Transverse colon (tissue), 4 donors: ENCODE measurements at regions not wholly inside any gene's neighbourhood (a gene's known extent, or its start where the extent isn't known, plus 50 kb on each side); places are given as distances from the start of the nearest gene placed in this dataset.

Source experiments
- DNase-seq: peaks from one replicate; pipeline ENCODE4 v3.0.0-alpha.2; 2019
- H3K27ac ChIP-seq, 4 donors: fragments of 200-600 bp; sonication (generic); 2 replicates each; pipeline ENCODE4 v1.5.1; 2016 to 2018; ENCODE audit warnings: inconsistent platforms in 4 of 4
- H3K27me3 ChIP-seq: fragments of 200-600 bp; sonication (generic); 2 replicates; pipeline ENCODE4 v1.5.1; 2017; ENCODE audit warnings: inconsistent platforms
- H3K36me3 ChIP-seq, 4 donors: fragments of 200-600 bp; sonication (generic); 2 replicates each; pipeline ENCODE4 v1.5.1; 2017 to 2019; ENCODE audit warnings: inconsistent platforms in 4 of 4
- H3K4me1 ChIP-seq, 4 donors: fragments of 200-600 bp; sonication (generic); 2 replicates each; pipeline ENCODE4 v1.5.1; 2017 to 2020; ENCODE audit warnings: inconsistent platforms in 4 of 4
- H3K4me3 ChIP-seq, 4 donors: fragments of 200-600 bp; sonication (generic); 1 replicate in 1 of 4; 2 replicates in 3 of 4; pipeline versions ENCODE4 v1.5.1 to v1.6.1; 2017 to 2019; ENCODE audit warnings: inconsistent platforms in 4 of 4
- H3K9me3 ChIP-seq, 2 donors: fragments of 200-600 bp; sonication (generic); 2 replicates each; pipeline ENCODE4 v1.5.1; 2017 to 2019; ENCODE audit warnings: inconsistent platforms in 2 of 2
- EP300 ChIP-seq: sonication (generic); formaldehyde crosslinking; IDR thresholded peaks from one replicate; pipeline ENCODE4 v1.6.1; 2017; ENCODE audit warnings: antibody characterized with exemption, low read depth
- POLR2A ChIP-seq: fragments of 450-650 bp; IDR thresholded peaks from one replicate; pipeline ENCODE4 v1.6.1; 2016; ENCODE audit warnings: antibody characterized with exemption, mild to moderate bottlenecking, moderate library complexity
- POLR2AphosphoS5 ChIP-seq, 3 donors: sonication (generic); formaldehyde crosslinking; IDR thresholded peaks; one replicate each; pipeline ENCODE4 v1.6.1; 2016; ENCODE audit warnings: antibody characterized with exemption in 3 of 3
- WGBS, 2 donors: methylation state at CpG; one replicate each; pipeline ENCODE4 v1.1.5; 2018; ENCODE audit warnings: low coverage in 1 of 2; 5-methylcytosine and 5-hydroxymethylcytosine counted together
- in situ Hi-C, 4 donors: fragments of 200-750 bp; cut with MboI; loops; one replicate each; pipeline versions ENCODE4 v1.15.0 to v1.15.1; 2017; ENCODE audit warnings: low sequenced_read_pairs in 3 of 4, low pct_ligation_motif_present in 1 of 4, low pct_unique_long_range_greater_than_20kb in 1 of 4
- intact Hi-C: fragments of 100-400 bp; cut with DNase I; formaldehyde crosslinking; loops from one replicate; pipeline ENCODE4 v1.15.1; 2023; ENCODE audit warnings: low total_unique reads
- TF ChIP-seq, protein P1 (sequence below), 5 experiments: fragments of 200-600 bp in 3 of 5; fragments of 450-650 bp in 2 of 5; sonication (generic) in 3 of 5; IDR thresholded peaks; 1 replicate in 2 of 5; 2 replicates in 3 of 5; pipeline ENCODE4 v1.5.1; 2016 to 2017; ENCODE audit warnings: antibody characterized with exemption in 5 of 5, inconsistent platforms in 3 of 5, mild to moderate bottlenecking in 2 of 5, moderate library complexity in 1 of 5

DNA sequence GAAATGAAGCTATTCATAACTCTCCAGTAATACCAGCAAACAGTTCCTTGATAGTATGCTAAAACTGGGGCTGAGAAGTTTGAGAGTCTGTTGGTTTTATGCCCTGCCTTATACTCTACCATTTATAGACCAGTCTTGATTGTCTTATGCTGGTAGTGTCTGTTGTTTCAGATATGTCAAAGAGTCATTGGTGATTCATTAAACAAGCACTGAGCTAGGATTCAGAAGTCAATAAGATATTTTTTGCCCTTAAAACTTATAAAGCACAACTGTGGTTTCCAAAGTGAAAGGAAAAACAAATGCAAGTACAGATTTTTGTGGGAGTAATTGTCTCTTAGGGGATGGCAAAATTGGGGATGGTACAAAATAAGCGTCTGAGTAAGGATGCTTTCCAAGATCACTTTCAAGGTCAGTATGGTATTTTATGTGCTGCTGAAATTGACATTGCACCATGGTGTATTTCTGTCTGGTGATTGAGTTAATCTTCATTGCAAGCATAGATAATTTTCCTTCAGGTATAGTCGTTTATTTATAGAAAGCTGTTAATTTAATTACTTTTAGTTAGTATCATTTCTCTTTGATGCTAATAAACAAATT is 289.5 kb upstream of the E2F7 start:
- WGBS, 2 donors, result 74 to 77% methylated on average over 2 of the region's 2 CpGs
- intact Hi-C loops, result no loop called here

DNA sequence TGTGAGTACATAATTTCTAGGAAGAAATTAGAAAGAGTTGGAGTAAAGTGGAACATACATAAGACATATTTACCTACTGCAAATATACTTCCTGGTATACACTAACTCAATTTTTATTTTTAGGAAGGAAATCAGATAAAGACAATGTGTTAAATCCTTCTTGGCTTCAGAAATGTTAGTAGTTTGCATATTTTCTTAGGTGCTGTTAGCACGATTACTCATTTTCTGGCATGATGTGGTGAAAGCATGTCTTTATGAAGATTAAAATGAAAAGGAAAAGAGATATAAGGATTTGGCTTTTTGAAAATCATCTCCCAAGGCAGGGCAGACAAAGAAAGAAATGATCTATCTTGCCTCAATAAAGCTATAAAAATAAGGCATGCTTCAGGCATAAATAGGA is 287.6 kb upstream of the E2F7 start:
- DNase-seq, result no peak
- 64 to 70% methylated on average over 1 of the region's 1 CpG for WGBS, 2 donors
- no peaks in the 10 kb centered on the region for H3K27me3 ChIP-seq
- H3K27ac ChIP-seq, result no peak overlapping the region
- no peak overlapping the region for H3K4me3 ChIP-seq
- TF ChIP-seq EP300 (no peak), POLR2AphosphoS5 (IDR thresholded peaks at IDR 0.05) (no peak), POLR2A (no peak)
- TF ChIP-seq, protein P1, sequence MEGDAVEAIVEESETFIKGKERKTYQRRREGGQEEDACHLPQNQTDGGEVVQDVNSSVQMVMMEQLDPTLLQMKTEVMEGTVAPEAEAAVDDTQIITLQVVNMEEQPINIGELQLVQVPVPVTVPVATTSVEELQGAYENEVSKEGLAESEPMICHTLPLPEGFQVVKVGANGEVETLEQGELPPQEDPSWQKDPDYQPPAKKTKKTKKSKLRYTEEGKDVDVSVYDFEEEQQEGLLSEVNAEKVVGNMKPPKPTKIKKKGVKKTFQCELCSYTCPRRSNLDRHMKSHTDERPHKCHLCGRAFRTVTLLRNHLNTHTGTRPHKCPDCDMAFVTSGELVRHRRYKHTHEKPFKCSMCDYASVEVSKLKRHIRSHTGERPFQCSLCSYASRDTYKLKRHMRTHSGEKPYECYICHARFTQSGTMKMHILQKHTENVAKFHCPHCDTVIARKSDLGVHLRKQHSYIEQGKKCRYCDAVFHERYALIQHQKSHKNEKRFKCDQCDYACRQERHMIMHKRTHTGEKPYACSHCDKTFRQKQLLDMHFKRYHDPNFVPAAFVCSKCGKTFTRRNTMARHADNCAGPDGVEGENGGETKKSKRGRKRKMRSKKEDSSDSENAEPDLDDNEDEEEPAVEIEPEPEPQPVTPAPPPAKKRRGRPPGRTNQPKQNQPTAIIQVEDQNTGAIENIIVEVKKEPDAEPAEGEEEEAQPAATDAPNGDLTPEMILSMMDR (IDR thresholded peaks at IDR 0.05), result no peak
- H3K4me1 ChIP-seq, result no peaks in the 10 kb centered on the region
- in situ Hi-C loops (no loop called here), intact Hi-C loops (no loop called here)
- H3K36me3 ChIP-seq, result no peaks in the 10 kb centered on the region
- no peaks in the 10 kb centered on the region for H3K9me3 ChIP-seq

More for the DNA sequence above, 289.5 kb upstream of the E2F7 start:
- H3K9me3 ChIP-seq, result no peaks in the 10 kb centered on the region
- no peak overlapping the region for H3K4me3 ChIP-seq
- no peaks in the 10 kb centered on the region for H3K27me3 ChIP-seq
- TF ChIP-seq POLR2A (no peak), POLR2AphosphoS5 (IDR thresholded peaks at IDR 0.05) (no peak), EP300 (no peak)
- TF ChIP-seq, protein P1 (IDR thresholded peaks at IDR 0.05), result no peak
- no peaks in the 10 kb centered on the region for H3K36me3 ChIP-seq
- no peak overlapping the region for H3K27ac ChIP-seq
- no peak for DNase-seq
- in situ Hi-C loops, result no loop called here
- H3K4me1 ChIP-seq, result no peaks in the 10 kb centered on the region

DNA sequence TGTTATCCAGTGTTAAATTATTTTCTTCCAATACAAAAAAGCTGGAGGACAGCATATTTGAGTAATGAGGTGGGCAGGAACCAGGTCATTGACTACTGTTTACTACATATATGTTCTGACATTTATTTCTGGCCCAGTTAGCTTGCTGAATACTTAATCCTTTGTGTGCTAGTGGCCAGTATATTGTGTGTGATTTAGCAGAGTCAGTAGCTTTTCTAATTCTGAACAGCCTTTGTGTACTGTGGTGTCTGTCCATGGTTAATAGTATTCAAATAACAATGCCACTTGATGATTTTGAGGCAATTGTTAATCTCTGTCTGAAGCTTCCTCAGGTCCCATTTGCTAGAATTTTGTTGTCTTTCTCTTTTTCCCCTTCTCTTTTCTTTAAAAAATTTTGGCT is 286.5 kb upstream of the E2F7 start:
- H3K36me3 ChIP-seq, result no peaks in the 10 kb centered on the region
- in situ Hi-C loops (no loop called here), intact Hi-C loops (no loop called here)
- no peaks in the 10 kb centered on the region for H3K9me3 ChIP-seq
- no peak overlapping the region for H3K4me3 ChIP-seq
- TF ChIP-seq POLR2AphosphoS5 (IDR thresholded peaks at IDR 0.05) (no peak), POLR2A (no peak), EP300 (no peak)
- TF ChIP-seq, protein P1 (IDR thresholded peaks at IDR 0.05), result no peak
- DNase-seq, result no peak
- no peaks in the 10 kb centered on the region for H3K4me1 ChIP-seq
- H3K27me3 ChIP-seq, result no peaks in the 10 kb centered on the region
- no peak overlapping the region for H3K27ac ChIP-seq

DNA sequence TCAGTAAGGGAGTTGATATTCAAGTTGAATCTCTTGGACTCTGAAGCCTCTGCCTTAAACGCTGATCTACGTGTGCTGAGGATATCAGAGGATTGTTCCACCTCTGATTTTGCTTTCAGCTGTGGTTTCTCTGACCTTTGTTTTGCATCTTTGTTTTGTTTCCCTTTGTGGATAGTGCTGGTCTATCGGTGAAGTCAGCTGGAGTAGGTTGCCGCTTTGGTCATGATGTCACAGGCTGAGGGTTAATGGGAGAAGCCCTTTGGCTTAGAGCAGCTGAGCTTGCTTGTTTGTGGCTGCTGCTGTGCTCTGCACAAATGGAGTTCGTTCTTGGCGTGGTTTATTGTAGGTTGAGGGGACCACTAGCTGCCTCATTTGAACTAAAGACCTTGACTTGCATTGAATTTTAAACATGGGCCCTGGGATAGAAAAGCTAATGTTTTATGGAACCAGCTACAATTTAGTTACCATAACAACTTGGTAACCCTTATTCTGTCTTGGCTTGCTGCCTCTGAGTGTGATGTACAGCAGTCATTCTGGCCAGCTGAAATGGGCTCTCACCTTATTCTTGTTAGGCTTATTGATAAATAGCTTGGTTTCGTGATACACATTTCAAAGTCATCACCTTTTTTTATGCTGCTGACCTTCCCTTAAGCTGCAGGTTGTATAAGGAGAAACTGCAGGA is 284.5 kb upstream of the E2F7 start:
- Histone ChIP-seq H3K36me3 (no peaks in the 10 kb centered on the region), H3K27ac (no peak overlapping the region), H3K9me3 (no peaks in the 10 kb centered on the region), H3K4me1 (peaks cover 0 to 5% (median 0%) of the 10 kb centered on the region in 4 donors), H3K27me3 (no peaks in the 10 kb centered on the region), H3K4me3 (no peak overlapping the region)
- intact Hi-C loops, result no loop called here
- no peak for DNase-seq
- TF ChIP-seq, protein P1 (IDR thresholded peaks at IDR 0.05), result no peak
- TF ChIP-seq POLR2A (no peak), EP300 (no peak), POLR2AphosphoS5 (IDR thresholded peaks at IDR 0.05) (no peak)
- in situ Hi-C loops, result no loop called here
- WGBS, 2 donors, result 74 to 89% methylated on average over 1 to 7 of the region's 7 CpGs
